Breast epithelium (tissue), 4 donors: ENCODE measurements at regions not wholly inside any gene's neighbourhood (a gene's known extent, or its start where the extent isn't known, plus 50 kb on each side); places are given as distances from the start of the nearest gene placed in this dataset.

Experiments used
- DNase-seq, 2 donors: peaks; one replicate each; pipeline ENCODE4 v3.0.0-alpha.2; 2019; ENCODE audit warnings: low spot score in 2 of 2
- H3K27ac ChIP-seq, 2 donors: fragments of 200-600 bp; sonication (generic) in 1 of 2; one replicate each; pipeline ENCODE4 v1.5.1; 2016 to 2019; ENCODE audit warnings: mild to moderate bottlenecking in 1 of 2
- H3K27me3 ChIP-seq, 2 donors: fragments of 200-600 bp; sonication (generic) in 1 of 2; one replicate each; pipeline versions ENCODE4 v1.5.1 to v1.6.0; 2017 to 2019; ENCODE audit warnings: control low read depth in 1 of 2, mild to moderate bottlenecking in 1 of 2
- H3K36me3 ChIP-seq: fragments of 200-600 bp; one replicate; pipeline ENCODE4 v1.5.1; 2019
- H3K4me1 ChIP-seq, 2 donors: fragments of 200-600 bp; sonication (generic); one replicate each; pipeline ENCODE4 v1.5.1; 2016 to 2019; ENCODE audit warnings: control low read depth in 1 of 2
- H3K4me3 ChIP-seq, 3 donors: fragments of 200-600 bp; sonication (generic); 1 replicate in 2 of 3; 2 replicates in 1 of 3; pipeline ENCODE4 v1.5.1; 2016 to 2019; ENCODE audit warnings: mild to moderate bottlenecking in 3 of 3, moderate library complexity in 2 of 3
- H3K9me3 ChIP-seq, 2 donors: fragments of 200-600 bp; sonication (generic) in 1 of 2; one replicate each; pipeline ENCODE4 v1.5.1; 2016 to 2019; ENCODE audit warnings: control low read depth in 1 of 2
- POLR2A ChIP-seq: fragments of 450-650 bp; IDR thresholded peaks from one replicate; pipeline ENCODE4 v1.6.1; 2016; ENCODE audit warnings: antibody characterized with exemption, mild to moderate bottlenecking, moderate library complexity
- POLR2AphosphoS5 ChIP-seq, 3 donors: sonication (generic); formaldehyde crosslinking; IDR thresholded peaks; one replicate each; pipeline ENCODE4 v1.6.1; 2017; ENCODE audit warnings: antibody characterized with exemption in 3 of 3
- intact Hi-C: fragments of 100-400 bp; cut with DNase I; formaldehyde crosslinking; loops from one replicate; pipeline ENCODE4 v1.15.1; 2023; ENCODE audit warnings: low total_unique reads
- TF ChIP-seq, protein P1 (sequence below), 3 donors: fragments of 450-650 bp; IDR thresholded peaks; one replicate each; pipeline ENCODE4 v1.5.1; 2016 to 2017; ENCODE audit warnings: antibody characterized with exemption in 3 of 3, mild to moderate bottlenecking in 3 of 3, moderate library complexity in 3 of 3

DNA sequence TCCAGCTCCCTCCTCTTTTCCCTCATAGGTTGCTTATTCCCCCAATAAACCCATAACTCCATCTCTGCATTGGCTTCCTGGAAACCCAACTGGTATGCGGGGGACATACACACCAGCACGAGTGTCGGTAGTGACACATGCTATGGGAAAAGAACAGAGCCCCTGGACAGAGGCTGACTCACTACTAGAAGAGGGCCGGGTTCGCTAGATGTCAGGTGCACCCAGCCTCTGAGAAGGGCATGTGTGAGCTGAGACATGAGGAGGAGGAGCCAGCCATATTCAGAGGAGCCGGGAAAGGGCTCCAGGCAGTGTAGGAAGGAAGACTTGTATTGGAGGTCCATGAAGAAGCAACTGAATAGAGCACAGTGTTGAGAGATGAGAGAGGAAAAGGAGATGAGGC, 241.1 kb downstream of the SOX9 start:
- no peak for TF ChIP-seq POLR2AphosphoS5 (IDR thresholded peaks at IDR 0.05)
- TF ChIP-seq, protein P1, sequence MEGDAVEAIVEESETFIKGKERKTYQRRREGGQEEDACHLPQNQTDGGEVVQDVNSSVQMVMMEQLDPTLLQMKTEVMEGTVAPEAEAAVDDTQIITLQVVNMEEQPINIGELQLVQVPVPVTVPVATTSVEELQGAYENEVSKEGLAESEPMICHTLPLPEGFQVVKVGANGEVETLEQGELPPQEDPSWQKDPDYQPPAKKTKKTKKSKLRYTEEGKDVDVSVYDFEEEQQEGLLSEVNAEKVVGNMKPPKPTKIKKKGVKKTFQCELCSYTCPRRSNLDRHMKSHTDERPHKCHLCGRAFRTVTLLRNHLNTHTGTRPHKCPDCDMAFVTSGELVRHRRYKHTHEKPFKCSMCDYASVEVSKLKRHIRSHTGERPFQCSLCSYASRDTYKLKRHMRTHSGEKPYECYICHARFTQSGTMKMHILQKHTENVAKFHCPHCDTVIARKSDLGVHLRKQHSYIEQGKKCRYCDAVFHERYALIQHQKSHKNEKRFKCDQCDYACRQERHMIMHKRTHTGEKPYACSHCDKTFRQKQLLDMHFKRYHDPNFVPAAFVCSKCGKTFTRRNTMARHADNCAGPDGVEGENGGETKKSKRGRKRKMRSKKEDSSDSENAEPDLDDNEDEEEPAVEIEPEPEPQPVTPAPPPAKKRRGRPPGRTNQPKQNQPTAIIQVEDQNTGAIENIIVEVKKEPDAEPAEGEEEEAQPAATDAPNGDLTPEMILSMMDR (IDR thresholded peaks at IDR 0.05) = no peak
- no peak for TF ChIP-seq POLR2A
- Histone ChIP-seq H3K36me3 (no peaks in the 10 kb centered on the region), H3K4me1 (no peaks in the 10 kb centered on the region), H3K27ac (no peak overlapping the region), H3K9me3 (no peaks in the 10 kb centered on the region), H3K27me3 (no peaks in the 10 kb centered on the region), H3K4me3 (no peak overlapping the region)
- intact Hi-C loops = no loop called here
- no peak for DNase-seq

DNA sequence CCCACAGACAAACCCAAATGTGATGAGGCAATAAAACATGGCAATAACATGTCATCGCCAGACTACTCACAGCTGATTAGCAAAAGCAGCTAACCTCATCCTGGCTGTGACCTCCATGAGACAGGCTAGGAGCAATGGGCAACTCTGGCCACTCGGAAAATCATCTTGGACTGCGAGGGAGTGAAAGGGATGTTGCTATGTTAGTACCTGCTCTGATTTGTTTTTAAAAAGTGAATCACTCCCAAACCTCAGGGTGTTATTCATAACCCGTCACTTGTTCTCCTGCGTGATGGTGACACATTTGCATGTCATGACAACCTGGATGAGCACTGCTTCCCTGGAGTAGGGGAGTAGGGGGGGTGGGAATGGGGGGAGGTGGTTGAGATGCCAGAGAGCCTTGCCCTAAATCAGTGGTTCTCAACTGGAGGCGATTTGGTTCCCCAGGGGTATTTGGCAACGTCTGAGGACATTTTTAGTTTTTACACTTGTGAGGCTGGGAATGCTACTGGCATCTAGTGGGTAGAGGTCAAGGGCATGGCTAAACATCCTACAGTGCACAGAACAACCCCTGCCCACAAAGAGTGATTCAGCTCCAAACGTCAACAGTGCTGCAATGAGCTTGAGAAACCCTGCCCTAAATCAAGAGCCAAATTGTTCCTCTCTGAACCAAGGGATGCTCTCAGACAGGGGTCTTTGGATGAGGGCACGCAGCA, 241.7 kb downstream of the SOX9 start:
- Histone ChIP-seq H3K4me1 (no peaks in the 10 kb centered on the region), H3K27me3 (no peaks in the 10 kb centered on the region)
- DNase-seq = no peak

DNA sequence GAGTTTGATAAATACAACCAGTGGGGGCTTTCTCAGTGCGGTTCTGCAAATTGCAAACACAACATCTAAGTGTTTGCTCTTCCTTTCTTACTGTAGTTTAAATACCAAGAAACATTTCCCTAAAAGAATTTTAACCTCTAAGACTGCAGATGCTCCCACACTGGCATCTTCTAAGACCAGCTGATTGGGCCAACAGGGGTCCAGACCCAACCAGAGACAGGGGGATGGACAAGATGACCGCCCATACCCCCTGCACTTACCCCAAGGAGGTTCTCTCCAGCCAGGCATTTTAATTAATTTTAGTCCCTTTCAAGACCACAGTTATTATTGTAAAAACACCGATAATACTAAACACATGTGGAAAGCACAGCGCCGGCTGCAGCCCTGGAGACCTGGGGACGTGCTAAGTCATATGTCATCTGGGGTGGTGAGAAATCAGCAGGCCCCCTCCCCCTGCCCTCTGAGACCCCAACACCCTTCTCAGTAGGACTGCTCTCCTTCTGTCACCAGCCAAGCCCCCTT, 242.3 kb downstream of the SOX9 start:
- H3K4me3 ChIP-seq = no peak overlapping the region
- H3K4me1 ChIP-seq = no peaks in the 10 kb centered on the region
- H3K9me3 ChIP-seq = no peaks in the 10 kb centered on the region
- no peaks in the 10 kb centered on the region for H3K27me3 ChIP-seq
- DNase-seq = no peak
- TF ChIP-seq POLR2A (no peak), POLR2AphosphoS5 (IDR thresholded peaks at IDR 0.05) (no peak)
- TF ChIP-seq, protein P1 (IDR thresholded peaks at IDR 0.05) = no peak
- H3K27ac ChIP-seq = no peak overlapping the region
- intact Hi-C loops = no loop called here
- no peaks in the 10 kb centered on the region for H3K36me3 ChIP-seq

More for the DNA sequence above, 241.7 kb downstream of the SOX9 start:
- TF ChIP-seq POLR2A = no peak
- TF ChIP-seq, protein P1 (IDR thresholded peaks at IDR 0.05) = no peak
- TF ChIP-seq POLR2AphosphoS5 (IDR thresholded peaks at IDR 0.05) = no peak
- Histone ChIP-seq H3K4me3 (no peak overlapping the region), H3K9me3 (no peaks in the 10 kb centered on the region), H3K36me3 (no peaks in the 10 kb centered on the region), H3K27ac (no peak overlapping the region)
- intact Hi-C loops = no loop called here

DNA sequence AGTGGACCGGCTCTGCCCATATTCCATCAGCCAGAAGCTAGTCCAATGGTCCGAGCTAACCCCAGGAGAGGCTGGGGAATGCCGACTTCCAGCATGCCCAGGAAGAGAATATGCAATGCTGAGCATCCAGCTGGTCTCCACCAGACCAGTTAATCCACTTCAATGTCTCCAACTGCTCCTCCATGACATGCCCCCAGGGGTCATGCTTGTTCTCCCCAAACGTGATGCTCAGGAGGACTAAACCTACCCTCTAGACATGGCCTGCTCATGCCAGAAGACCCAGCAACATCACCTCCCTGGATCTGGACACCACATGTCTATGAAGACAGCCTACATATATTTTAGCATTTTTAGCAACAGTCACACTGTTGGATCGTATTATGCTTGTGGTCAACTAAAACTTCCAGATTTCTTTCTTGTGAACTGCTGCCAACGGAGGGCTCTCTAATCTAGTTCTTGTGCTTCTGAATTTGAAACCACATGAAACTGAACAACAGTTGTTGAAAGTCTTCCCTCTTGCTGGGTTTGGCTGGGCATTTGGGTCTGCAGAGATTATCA, 245.1 kb downstream of the SOX9 start:
- TF ChIP-seq POLR2AphosphoS5 (IDR thresholded peaks at IDR 0.05) (no peak), POLR2A (no peak)
- TF ChIP-seq, protein P1 (IDR thresholded peaks at IDR 0.05) = no peak
- Histone ChIP-seq H3K9me3 (no peaks in the 10 kb centered on the region), H3K4me1 (no peaks in the 10 kb centered on the region), H3K4me3 (no peak overlapping the region), H3K27ac (no peak overlapping the region), H3K36me3 (no peaks in the 10 kb centered on the region), H3K27me3 (no peaks in the 10 kb centered on the region)
- intact Hi-C loops = no loop called here
- DNase-seq = no peak

DNA sequence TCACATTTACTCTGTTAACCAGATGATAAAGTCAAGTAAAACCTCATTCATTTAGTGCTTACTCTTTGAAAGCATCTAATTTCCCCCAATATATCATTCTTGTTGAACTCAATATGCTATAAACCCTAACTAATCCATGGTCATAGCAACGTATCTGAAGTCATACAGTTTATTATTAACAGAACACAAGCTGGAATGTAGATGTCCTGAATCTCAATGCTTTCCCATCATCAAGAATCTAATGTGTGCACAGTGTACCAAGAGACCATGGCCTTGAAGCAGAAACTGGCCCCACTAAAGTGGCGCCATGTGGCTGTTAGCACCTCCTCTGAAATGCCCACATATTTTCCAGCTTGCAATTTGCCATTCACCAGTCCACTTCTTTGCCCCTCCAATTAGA, 245.8 kb downstream of the SOX9 start:
- DNase-seq = no peak
- intact Hi-C loops = no loop called here
- Histone ChIP-seq H3K27ac (no peak overlapping the region), H3K4me1 (no peaks in the 10 kb centered on the region), H3K36me3 (no peaks in the 10 kb centered on the region), H3K4me3 (no peak overlapping the region), H3K27me3 (no peaks in the 10 kb centered on the region), H3K9me3 (no peaks in the 10 kb centered on the region)
- TF ChIP-seq POLR2A = no peak
- TF ChIP-seq, protein P1 (IDR thresholded peaks at IDR 0.05) = no peak
- no peak for TF ChIP-seq POLR2AphosphoS5 (IDR thresholded peaks at IDR 0.05)
